ENCODE measurements at regions not wholly inside any gene's neighbourhood (a gene's known extent, or its start where the extent isn't known, plus 50 kb on each side); places are given as distances from the start of the nearest gene placed in this dataset.

DNA sequence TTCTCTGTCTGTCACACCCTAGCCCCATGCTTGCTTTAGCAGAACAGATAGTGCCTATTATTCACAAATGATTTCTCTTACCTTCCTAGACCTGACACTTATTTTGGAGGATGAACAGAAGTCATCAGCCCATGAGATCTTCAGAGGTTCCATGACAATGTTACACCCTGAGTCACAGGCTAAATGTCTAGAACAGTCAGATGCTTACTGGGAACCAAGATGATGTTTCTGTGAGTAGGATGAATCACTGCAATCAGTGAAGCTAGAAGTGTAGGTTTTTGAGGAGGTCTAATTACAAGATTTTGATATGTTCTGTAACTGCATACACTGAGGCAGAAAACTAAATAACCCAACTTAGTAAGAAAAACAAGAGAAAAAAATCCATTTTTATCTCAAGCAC lies 123.0 kb upstream of the THUMPD2 start:
- TF ChIP-seq POLR2A (IDR thresholded peaks at IDR 0.05) (no peak), CTCF (IDR thresholded peaks at IDR 0.05) (no peak)
